ENCODE measurements at regions not wholly inside any gene's neighbourhood (a gene's known extent, or its start where the extent isn't known, plus 50 kb on each side); places are given as distances from the start of the nearest gene placed in this dataset.

DNA sequence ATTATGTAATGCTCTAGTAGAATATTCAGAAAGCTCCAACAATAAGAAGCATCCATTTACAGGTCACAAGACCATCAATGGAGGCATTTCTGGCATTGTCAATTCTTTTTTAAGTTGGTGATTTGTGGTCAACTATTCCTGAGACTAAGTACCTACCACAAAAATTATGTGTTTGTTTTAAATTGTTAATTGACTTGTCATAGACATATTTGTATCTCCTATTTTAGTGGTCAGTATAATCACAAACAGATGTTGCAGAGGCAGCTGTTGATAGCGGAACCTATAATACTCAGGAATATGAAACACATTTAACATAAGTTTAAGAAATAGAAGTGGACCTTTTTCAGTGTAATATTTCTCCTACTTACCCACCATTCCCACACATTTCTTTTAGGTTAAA, 430.1 kb downstream of the CCDC85A start:
- TF ChIP-seq, protein P1, sequence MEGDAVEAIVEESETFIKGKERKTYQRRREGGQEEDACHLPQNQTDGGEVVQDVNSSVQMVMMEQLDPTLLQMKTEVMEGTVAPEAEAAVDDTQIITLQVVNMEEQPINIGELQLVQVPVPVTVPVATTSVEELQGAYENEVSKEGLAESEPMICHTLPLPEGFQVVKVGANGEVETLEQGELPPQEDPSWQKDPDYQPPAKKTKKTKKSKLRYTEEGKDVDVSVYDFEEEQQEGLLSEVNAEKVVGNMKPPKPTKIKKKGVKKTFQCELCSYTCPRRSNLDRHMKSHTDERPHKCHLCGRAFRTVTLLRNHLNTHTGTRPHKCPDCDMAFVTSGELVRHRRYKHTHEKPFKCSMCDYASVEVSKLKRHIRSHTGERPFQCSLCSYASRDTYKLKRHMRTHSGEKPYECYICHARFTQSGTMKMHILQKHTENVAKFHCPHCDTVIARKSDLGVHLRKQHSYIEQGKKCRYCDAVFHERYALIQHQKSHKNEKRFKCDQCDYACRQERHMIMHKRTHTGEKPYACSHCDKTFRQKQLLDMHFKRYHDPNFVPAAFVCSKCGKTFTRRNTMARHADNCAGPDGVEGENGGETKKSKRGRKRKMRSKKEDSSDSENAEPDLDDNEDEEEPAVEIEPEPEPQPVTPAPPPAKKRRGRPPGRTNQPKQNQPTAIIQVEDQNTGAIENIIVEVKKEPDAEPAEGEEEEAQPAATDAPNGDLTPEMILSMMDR (IDR thresholded peaks at IDR 0.05), result no peak
- TF ChIP-seq EZH2 (IDR thresholded peaks at IDR 0.05), result no peak
- no peak for TF ChIP-seq EZH2phosphoT487 (IDR thresholded peaks at IDR 0.05)
